PC-9 (cell line): ENCODE measurements at regions not wholly inside any gene's neighbourhood (a gene's known extent, or its start where the extent isn't known, plus 50 kb on each side); places are given as distances from the start of the nearest gene placed in this dataset.
A peak's percentile ranks its signal among the peaks of the same experiment; 100 is the strongest.

Source experiments
- BruUV-seq: library from RNA; stranded (reverse); fragments of 400-500 nt; replicated peaks from 2 replicates; lab custom pipeline; 2021; lab: Mats Ljungman, UMichigan
- CTCF ChIA-PET: fragments of 300-600 bp; sonication (Branson Sonifier 250); formaldehyde crosslinking; loops from one replicate; lab custom pipeline; 2022; ENCODE audit warnings: antibody characterized with exemption; lab: Charles Lee
- POLR2A ChIA-PET: fragments of 300-600 bp; sonication (Branson Sonifier 250); formaldehyde crosslinking; loops from one replicate; lab custom pipeline; 2022; ENCODE audit warnings: antibody characterized with exemption; ENCODE audit not compliant: unreplicated experiment; lab: Charles Lee
- DNase-seq, 2 experiments: peaks; one replicate each; pipeline versions ENCODE4 v3.0.0 to v3.0.0-alpha.2; 2015 to 2022; ENCODE audit warnings: mixed read lengths in 1 of 2
- H2AFZ ChIP-seq: fragments of 200-600 bp; sonication (generic); 2 replicates; pipeline ENCODE4 v1.8.1; 2017; ENCODE audit warnings: antibody characterized with exemption
- H3F3A ChIP-seq: fragments of 200-600 bp; sonication (generic); 2 replicates; pipeline ENCODE4 v1.8.1; 2017; ENCODE audit warnings: antibody characterized with exemption, mild to moderate bottlenecking, low read depth; ENCODE audit not compliant: insufficient read depth
- H3K27ac ChIP-seq: fragments of 200-600 bp; sonication (generic); 2 replicates; pipeline ENCODE4 v1.6.1; 2016; ENCODE audit warnings: mixed run types
- H3K27me3 ChIP-seq: fragments of 200-600 bp; sonication (generic); 2 replicates; pipeline ENCODE4 v1.6.1; 2016; ENCODE audit warnings: low read depth, mixed run types; ENCODE audit not compliant: insufficient read depth
- H3K36me3 ChIP-seq: fragments of 200-600 bp; sonication (generic); 2 replicates; pipeline ENCODE4 v1.6.1; 2016; ENCODE audit warnings: low read depth, mixed run types
- H3K4me1 ChIP-seq: fragments of 200-600 bp; sonication (generic); replicated peaks from 2 replicates; pipeline ENCODE4 v1.6.1; 2016; ENCODE audit warnings: mixed run types; ENCODE audit not compliant: insufficient read depth
- H3K4me2 ChIP-seq: fragments of 200-600 bp; sonication (generic); 2 replicates; pipeline ENCODE4 v1.6.1; 2017; ENCODE audit warnings: mixed run types
- H3K4me3 ChIP-seq: fragments of 200-600 bp; sonication (generic); 2 replicates; pipeline ENCODE4 v1.6.1; 2016; ENCODE audit warnings: mixed run types
- H3K79me2 ChIP-seq: fragments of 200-600 bp; sonication (generic); 2 replicates; pipeline ENCODE4 v1.6.1; 2017; ENCODE audit warnings: low read depth, mixed run types
- H3K9me2 ChIP-seq: fragments of 200-600 bp; sonication (generic); 2 replicates; pipeline ENCODE4 v1.8.1; 2017; ENCODE audit warnings: mild to moderate bottlenecking; ENCODE audit not compliant: insufficient read depth
- H3K9me3 ChIP-seq: fragments of 200-600 bp; sonication (generic); 2 replicates; pipeline ENCODE4 v1.8.1; 2016; ENCODE audit warnings: low read depth; ENCODE audit not compliant: insufficient read depth
- H4K20me1 ChIP-seq: fragments of 200-600 bp; sonication (generic); 2 replicates; pipeline ENCODE4 v1.8.1; 2017; ENCODE audit not compliant: insufficient read depth
- CTCF ChIP-seq: fragments of 200-600 bp; sonication (generic); conservative IDR thresholded peaks from 2 replicates; pipeline ENCODE4 v1.6.1; 2017; ENCODE audit warnings: mixed run types, antibody characterized with exemption, mild to moderate bottlenecking, moderate library complexity
- EZH2 ChIP-seq: fragments of 200-600 bp; sonication (generic); IDR thresholded peaks from 2 replicates; pipeline ENCODE4 v1.8.0; 2017; ENCODE audit warnings: antibody characterized with exemption, low read depth
- intact Hi-C: fragments of 100-400 bp; cut with micrococcal nuclease; formaldehyde crosslinking; loops from one replicate; pipeline ENCODE4 v1.10.0; 2022; ENCODE audit not compliant: unreplicated experiment

- no peak for TF ChIP-seq EZH2
- TF ChIP-seq CTCF, result no peak
- no TSS peak for BruUV-seq
- Histone ChIP-seq H3K4me2 (no peak overlapping the region), H3K27me3 (no peaks in the 10 kb centered on the region), H3F3A (no peaks in the 10 kb centered on the region; the same call in 1 of the 2 replicates), H3K4me3 (no peak overlapping the region), H3K27ac (no peak overlapping the region), H3K79me2 (no peaks in the 10 kb centered on the region), H3K36me3 (no peaks in the 10 kb centered on the region), H2AFZ (no peak overlapping the region), H3K9me3 (no peaks in the 10 kb centered on the region), H4K20me1 (no peaks in the 10 kb centered on the region), H3K4me1 (no peaks in the 10 kb centered on the region), H3K9me2 (no peaks in the 10 kb centered on the region; the same call in 1 of the 2 replicates)
- POLR2A ChIA-PET, result no interaction called here
- intact Hi-C loops, result no loop called here
- DNase-seq, result no peak
- CTCF ChIA-PET, result no interaction called here
Measured at GRCh38 chr1:103187673-103188072, 79.4 kb upstream of the COL11A1 start.

GRCh38 chr1:103180660-103181059 lies 72.3 kb upstream of the COL11A1 start:
- POLR2A ChIA-PET, result no interaction called here
- H3K27ac ChIP-seq, result no peak overlapping the region

GRCh38 chr1:103177108-103177775 lies 68.9 kb upstream of the COL11A1 start:
- no peak for DNase-seq
- H3K79me2 ChIP-seq, result no peaks in the 10 kb centered on the region
- no peaks in the 10 kb centered on the region for H3K9me2 ChIP-seq
- intact Hi-C loops, result no loop called here
- H2AFZ ChIP-seq, result no peak overlapping the region
- ChIA-PET POLR2A (no interaction called here), CTCF (no interaction called here)
- H3K36me3 ChIP-seq, result no peaks in the 10 kb centered on the region
- no peaks in the 10 kb centered on the region for H3F3A ChIP-seq
- H3K4me1 ChIP-seq, result no peaks in the 10 kb centered on the region
- TF ChIP-seq EZH2 (no peak), CTCF (no peak)
- no peak overlapping the region for H3K4me2 ChIP-seq
- H3K27ac ChIP-seq, result no peak overlapping the region
- H3K9me3 ChIP-seq, result no peaks in the 10 kb centered on the region
- no peak overlapping the region for H3K4me3 ChIP-seq
- no peaks in the 10 kb centered on the region for H4K20me1 ChIP-seq
- BruUV-seq, result no TSS peak
- no peaks in the 10 kb centered on the region for H3K27me3 ChIP-seq

More at GRCh38 chr1:103180660-103181059, 72.3 kb upstream of the COL11A1 start:
- Histone ChIP-seq H3K4me2 (no peak overlapping the region), H3K27me3 (no peaks in the 10 kb centered on the region), H4K20me1 (no peaks in the 10 kb centered on the region), H3K4me1 (no peaks in the 10 kb centered on the region), H3K36me3 (no peaks in the 10 kb centered on the region), H3F3A (no peaks in the 10 kb centered on the region; the same call in 1 of the 2 replicates), H3K9me3 (no peaks in the 10 kb centered on the region), H3K9me2 (no peaks in the 10 kb centered on the region), H2AFZ (0 out of 2 replicates have a peak overlapping the region, but pooled peaks have one; percentile 14), H3K79me2 (no peaks in the 10 kb centered on the region), H3K4me3 (no peak overlapping the region)
- intact Hi-C loops, result no loop called here
- TF ChIP-seq CTCF (no peak), EZH2 (no peak)
- CTCF ChIA-PET, result no interaction called here
- BruUV-seq, result no TSS peak
- DNase-seq, result no peak
